Bronchial epithelial cell (primary cell): ENCODE measurements at regions not wholly inside any gene's neighbourhood (a gene's known extent, or its start where the extent isn't known, plus 50 kb on each side); places are given as distances from the start of the nearest gene placed in this dataset.

Source experiments
- DNase-seq: peaks from one replicate; pipeline ENCODE4 v3.0.0-alpha.2; 2010; ENCODE audit warnings: low read depth
- FAIRE-seq: peaks from 2 replicates; lab custom pipeline; 2011; peaks lifted over from hg19 to GRCh38; lab: Jason Lieb, UNC
- H3K27me3 ChIP-seq: 2 replicates; pipeline ENCODE4 v1.5.1; 2011; ENCODE audit warnings: low read length; ENCODE audit not compliant: control insufficient read depth, insufficient read depth
- H3K36me3 ChIP-seq: 2 replicates; pipeline ENCODE4 v1.5.1; 2011; ENCODE audit warnings: low read length; ENCODE audit not compliant: control insufficient read depth, insufficient read depth
- H3K4me3 ChIP-seq: 2 replicates; pipeline ENCODE4 v1.5.1; 2011; ENCODE audit warnings: mild to moderate bottlenecking, low read depth, low read length, control low read depth
- CTCF ChIP-seq: IDR thresholded peaks from 2 replicates; pipeline ENCODE4 v1.5.1; 2011; ENCODE audit warnings: mild to moderate bottlenecking, moderate library complexity, low read length, control low read depth, inconsistent platforms; ENCODE audit not compliant: insufficient read depth, severe bottlenecking

GRCh38 chr15:62352817-62353216 is 187.7 kb upstream of the C2CD4B start:
- Histone ChIP-seq H3K4me3 (no peak overlapping the region), H3K36me3 (no peaks in the 10 kb centered on the region), H3K27me3 (no peaks in the 10 kb centered on the region)
- DNase-seq (no peak), FAIRE-seq (no peak)
- TF ChIP-seq CTCF: no peak

GRCh38 chr15:62357431-62357830 is 192.3 kb upstream of the C2CD4B start:
- DNase-seq (no peak), FAIRE-seq (no peak)
- no peaks in the 10 kb centered on the region for H3K36me3 ChIP-seq
- H3K27me3 ChIP-seq: no peaks in the 10 kb centered on the region
- no peak for TF ChIP-seq CTCF
- no peak overlapping the region for H3K4me3 ChIP-seq

- FAIRE-seq (no peak), DNase-seq (no peak)
- no peaks in the 10 kb centered on the region for H3K36me3 ChIP-seq
- H3K27me3 ChIP-seq: no peaks in the 10 kb centered on the region
- H3K4me3 ChIP-seq: no peak overlapping the region
- no peak for TF ChIP-seq CTCF
Measured at GRCh38 chr15:62359416-62359815, 194.3 kb upstream of the C2CD4B start.

- Histone ChIP-seq H3K27me3 (no peaks in the 10 kb centered on the region), H3K36me3 (no peaks in the 10 kb centered on the region), H3K4me3 (no peak overlapping the region)
- FAIRE-seq (peak; percentile 36), DNase-seq (no peak)
- no peak for TF ChIP-seq CTCF
Measured at GRCh38 chr15:62360332-62361097, 195.4 kb upstream of the C2CD4B start.

- Histone ChIP-seq H3K36me3 (no peaks in the 10 kb centered on the region), H3K27me3 (no peaks in the 10 kb centered on the region), H3K4me3 (no peak overlapping the region)
- DNase-seq (no peak), FAIRE-seq (no peak)
- no peak for TF ChIP-seq CTCF
Measured at GRCh38 chr15:62362144-62362543, 197.1 kb upstream of the C2CD4B start.

- Histone ChIP-seq H3K36me3 (no peaks in the 10 kb centered on the region), H3K4me3 (no peak overlapping the region), H3K27me3 (no peaks in the 10 kb centered on the region)
- DNase-seq: no peak
- no peak for FAIRE-seq
- no peak for TF ChIP-seq CTCF
Measured at GRCh38 chr15:62362608-62363007, 197.5 kb upstream of the C2CD4B start.
